ENCODE measurements at regions not wholly inside any gene's neighbourhood (a gene's known extent, or its start where the extent isn't known, plus 50 kb on each side); places are given as distances from the start of the nearest gene placed in this dataset.

- no peak overlapping the region for H3K4me2 ChIP-seq
- Mint-ChIP-seq H3K4me3 (no peak overlapping the region), H3K4me1 (no peaks in the 10 kb centered on the region), H3K27me3 (ENCODE audit: insufficient read depth, low read depth, poor library complexity) (peaks cover 4% of the 10 kb centered on the region), H3K36me3 (ENCODE audit: low read depth) (no peaks in the 10 kb centered on the region), H3K27ac (no peak overlapping the region), H3K9me3 (no peaks in the 10 kb centered on the region)
- no peaks in the 10 kb centered on the region for H3K36me3 ChIP-seq (ENCODE audit: insufficient read depth)
- no peak for ATAC-seq
- H3K27ac ChIP-seq (ENCODE audit: low read depth): no peak overlapping the region
- DNase-seq (ENCODE audit: low spot score): no peak
- H3K79me2 ChIP-seq (replicated peaks; ENCODE audit: insufficient read depth): no peaks in the 10 kb centered on the region
- no peaks in the 10 kb centered on the region for H3F3A ChIP-seq (replicated peaks; ENCODE audit: low read depth)
- no peaks in the 10 kb centered on the region for H3K4me1 ChIP-seq (ENCODE audit: insufficient read depth)
- H3K9me2 ChIP-seq (ENCODE audit: insufficient read depth): peaks cover 6% of the 10 kb centered on the region; the same call in 1 of the 2 replicates
- TF ChIP-seq POLR2AphosphoS5 (IDR thresholded peaks at IDR 0.05; ENCODE audit: low read depth) (no peak), ZNF114 (CRISPR knock-in tag; IDR thresholded peaks at IDR 0.05) (no peak), ETS1 (IDR thresholded peaks at IDR 0.05) (no peak), STAT1 (IDR thresholded peaks at IDR 0.05; ENCODE audit: unreplicated experiment) (no peak), ZNF462 (CRISPR knock-in tag; IDR thresholded peaks at IDR 0.05) (no peak), REST (IDR thresholded peaks at IDR 0.05; ENCODE audit: unreplicated experiment) (no peak), CTCF (conservative IDR thresholded peaks at IDR 0.05; ENCODE audit: low read depth in 2 of 2) (no peak), NANOG (IDR thresholded peaks at IDR 0.05; ENCODE audit: borderline replicate concordance) (no peak), JUNB (IDR thresholded peaks at IDR 0.05; ENCODE audit: unreplicated experiment) (no peak), EZH2phosphoT487 (IDR thresholded peaks at IDR 0.05; ENCODE audit: unreplicated experiment) (no peak), CREB1 (CRISPR knock-in tag; IDR thresholded peaks at IDR 0.05; ENCODE audit: low read depth) (no peak), EZH2 (IDR thresholded peaks at IDR 0.05; ENCODE audit: low read depth, unreplicated experiment) (no peak), ZNF331 (CRISPR knock-in tag; IDR thresholded peaks at IDR 0.05; ENCODE audit: low read depth) (no peak)
- H3K4me3 ChIP-seq: no peak overlapping the region
- no peaks in the 10 kb centered on the region for H4K20me1 ChIP-seq (replicated peaks; ENCODE audit: insufficient read depth)
- no peak overlapping the region for H2AFZ ChIP-seq
- H3K27me3 ChIP-seq (ENCODE audit: insufficient read depth): no peaks in the 10 kb centered on the region
These were observed 107.4 kb upstream of the TAB2 start for GRCh38 chr6:149209871-149210775.
